GM19463 (cell line): ENCODE measurements at regions not wholly inside any gene's neighbourhood (a gene's known extent, or its start where the extent isn't known, plus 50 kb on each side); places are given as distances from the start of the nearest gene placed in this dataset.

Experiments used
- ATAC-seq: cut with Tn5 transposase; IDR thresholded peaks from one replicate; pipeline ENCODE4 v1.9.1; 2021; ENCODE audit warnings: mild to moderate bottlenecking, moderate library complexity; ENCODE audit not compliant: unreplicated experiment

GRCh38 chr21:39124681-39125251, 58.5 kb downstream of the PSMG1 start:
- ATAC-seq, result no peak

GRCh38 chr21:39123375-39123774, 59.9 kb downstream of the PSMG1 start:
- ATAC-seq, result no peak

GRCh38 chr21:39121600-39122355, 61.5 kb downstream of the PSMG1 start:
- no peak for ATAC-seq

- no peak for ATAC-seq
Measured at GRCh38 chr21:39120876-39121599, 62.2 kb downstream of the PSMG1 start.

- no peak for ATAC-seq
Measured at GRCh38 chr21:39119891-39120290, 63.4 kb downstream of the PSMG1 start.

- no peak for ATAC-seq
Measured at GRCh38 chr21:39118604-39119215, 64.5 kb downstream of the PSMG1 start.

- no peak for ATAC-seq
Measured at GRCh38 chr21:39118061-39118460, 65.2 kb downstream of the PSMG1 start.

GRCh38 chr21:39117440-39117970, 65.7 kb downstream of the PSMG1 start:
- ATAC-seq, result no peak

- no peak for ATAC-seq
Measured at GRCh38 chr21:39116761-39117439, 66.4 kb downstream of the PSMG1 start.

GRCh38 chr21:39115576-39116235, 67.5 kb downstream of the PSMG1 start:
- no peak for ATAC-seq

GRCh38 chr21:39114871-39115575, 68.2 kb downstream of the PSMG1 start:
- no peak for ATAC-seq

- ATAC-seq, result no peak
Measured at GRCh38 chr21:39111931-39112550, 71.2 kb downstream of the PSMG1 start.

GRCh38 chr21:39110431-39110830, 72.8 kb downstream of the PSMG1 start:
- no peak for ATAC-seq

- ATAC-seq, result no peak
Measured at GRCh38 chr21:39109596-39110210, 73.5 kb downstream of the PSMG1 start.

- no peak for ATAC-seq
Measured at GRCh38 chr21:39109163-39109530, 74.1 kb downstream of the PSMG1 start.

GRCh38 chr21:39108291-39109162, 74.7 kb downstream of the PSMG1 start:
- ATAC-seq, result no peak

GRCh38 chr21:39107739-39108138, 75.5 kb downstream of the PSMG1 start:
- no peak for ATAC-seq
